ENCODE measurements at regions not wholly inside any gene's neighbourhood (a gene's known extent, or its start where the extent isn't known, plus 50 kb on each side); places are given as distances from the start of the nearest gene placed in this dataset.

- H3K27ac Mint-ChIP-seq: no peak overlapping the region
- TF ChIP-seq, protein P1, sequence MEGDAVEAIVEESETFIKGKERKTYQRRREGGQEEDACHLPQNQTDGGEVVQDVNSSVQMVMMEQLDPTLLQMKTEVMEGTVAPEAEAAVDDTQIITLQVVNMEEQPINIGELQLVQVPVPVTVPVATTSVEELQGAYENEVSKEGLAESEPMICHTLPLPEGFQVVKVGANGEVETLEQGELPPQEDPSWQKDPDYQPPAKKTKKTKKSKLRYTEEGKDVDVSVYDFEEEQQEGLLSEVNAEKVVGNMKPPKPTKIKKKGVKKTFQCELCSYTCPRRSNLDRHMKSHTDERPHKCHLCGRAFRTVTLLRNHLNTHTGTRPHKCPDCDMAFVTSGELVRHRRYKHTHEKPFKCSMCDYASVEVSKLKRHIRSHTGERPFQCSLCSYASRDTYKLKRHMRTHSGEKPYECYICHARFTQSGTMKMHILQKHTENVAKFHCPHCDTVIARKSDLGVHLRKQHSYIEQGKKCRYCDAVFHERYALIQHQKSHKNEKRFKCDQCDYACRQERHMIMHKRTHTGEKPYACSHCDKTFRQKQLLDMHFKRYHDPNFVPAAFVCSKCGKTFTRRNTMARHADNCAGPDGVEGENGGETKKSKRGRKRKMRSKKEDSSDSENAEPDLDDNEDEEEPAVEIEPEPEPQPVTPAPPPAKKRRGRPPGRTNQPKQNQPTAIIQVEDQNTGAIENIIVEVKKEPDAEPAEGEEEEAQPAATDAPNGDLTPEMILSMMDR (IDR thresholded peaks at IDR 0.05; ENCODE audit: unreplicated experiment): no peak
- no peak overlapping the region for H3K4me3 Mint-ChIP-seq (ENCODE audit: low read depth)
- peaks cover 14% of the 10 kb centered on the region for H3K27me3 Mint-ChIP-seq
- peaks cover 10% of the 10 kb centered on the region for H3K4me1 Mint-ChIP-seq (ENCODE audit: low read depth)
- H3K36me3 Mint-ChIP-seq (ENCODE audit: insufficient read depth): no peaks in the 10 kb centered on the region
- no peaks in the 10 kb centered on the region for H3K9me3 Mint-ChIP-seq (ENCODE audit: low read depth)
- DNase-seq (ENCODE audit: low spot score, unreplicated experiment): no peak
These were observed 51.9 kb upstream of the TSPAN11 start for GRCh38 chr12:30874455-30875321.

DNA sequence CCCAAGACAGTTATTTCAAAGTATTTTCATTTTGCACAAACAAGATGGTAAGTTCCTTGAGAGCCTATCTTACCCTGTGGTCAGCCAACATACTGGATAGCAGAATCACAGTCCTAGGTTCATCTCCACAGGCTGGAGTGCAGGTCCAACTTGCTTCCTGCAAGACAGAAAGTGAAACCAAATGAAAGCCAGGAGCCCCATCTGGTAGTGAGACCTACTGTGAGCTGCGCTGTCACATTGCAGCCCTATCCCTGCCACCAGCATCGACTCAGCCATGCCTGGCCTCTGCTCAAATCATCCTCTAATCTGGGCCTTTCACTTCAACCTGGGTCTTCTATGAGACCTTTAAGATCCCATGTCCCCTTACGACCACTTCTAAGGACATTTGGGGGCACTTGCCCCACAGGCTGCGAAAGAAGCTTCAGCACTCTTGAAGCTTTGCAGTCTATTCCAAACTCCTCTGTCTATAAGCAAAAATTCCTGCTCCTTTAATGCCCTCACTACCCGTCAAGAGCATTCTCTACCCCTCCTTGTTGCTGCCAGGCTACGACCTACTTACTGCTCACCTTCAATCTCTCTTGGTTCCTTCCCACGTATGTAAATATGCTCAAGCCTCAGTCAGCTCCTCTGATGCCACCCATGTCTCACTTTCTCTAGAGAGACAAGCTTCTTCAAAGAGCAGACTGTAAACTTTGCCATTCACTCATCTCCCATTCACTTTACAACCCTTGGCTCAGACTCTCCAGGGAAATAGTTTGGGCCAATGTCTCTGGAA, 55.9 kb upstream of the TSPAN11 start:
- Mint-ChIP-seq H3K27me3 (peaks cover 8% of the 10 kb centered on the region), H3K9me3 (ENCODE audit: low read depth) (peaks cover 13% of the 10 kb centered on the region), H3K4me1 (ENCODE audit: low read depth) (no peaks in the 10 kb centered on the region), H3K27ac (no peak overlapping the region), H3K36me3 (ENCODE audit: insufficient read depth) (no peaks in the 10 kb centered on the region), H3K4me3 (ENCODE audit: low read depth) (no peak overlapping the region)
- no peak for DNase-seq (ENCODE audit: low spot score, unreplicated experiment)
- TF ChIP-seq, protein P1 (IDR thresholded peaks at IDR 0.05; ENCODE audit: unreplicated experiment): no peak

- no peaks in the 10 kb centered on the region for H3K36me3 Mint-ChIP-seq (ENCODE audit: insufficient read depth)
- peaks cover 8% of the 10 kb centered on the region for H3K27me3 Mint-ChIP-seq
- H3K9me3 Mint-ChIP-seq (ENCODE audit: low read depth): peaks cover 16% of the 10 kb centered on the region
- TF ChIP-seq, protein P1 (IDR thresholded peaks at IDR 0.05; ENCODE audit: unreplicated experiment): no peak
- no peaks in the 10 kb centered on the region for H3K4me1 Mint-ChIP-seq (ENCODE audit: low read depth)
- no peak overlapping the region for H3K27ac Mint-ChIP-seq
- DNase-seq (ENCODE audit: low spot score, unreplicated experiment): no peak
- H3K4me3 Mint-ChIP-seq (ENCODE audit: low read depth): no peak overlapping the region
These were observed 59.1 kb upstream of the TSPAN11 start for GRCh38 chr12:30867415-30867814.

DNA sequence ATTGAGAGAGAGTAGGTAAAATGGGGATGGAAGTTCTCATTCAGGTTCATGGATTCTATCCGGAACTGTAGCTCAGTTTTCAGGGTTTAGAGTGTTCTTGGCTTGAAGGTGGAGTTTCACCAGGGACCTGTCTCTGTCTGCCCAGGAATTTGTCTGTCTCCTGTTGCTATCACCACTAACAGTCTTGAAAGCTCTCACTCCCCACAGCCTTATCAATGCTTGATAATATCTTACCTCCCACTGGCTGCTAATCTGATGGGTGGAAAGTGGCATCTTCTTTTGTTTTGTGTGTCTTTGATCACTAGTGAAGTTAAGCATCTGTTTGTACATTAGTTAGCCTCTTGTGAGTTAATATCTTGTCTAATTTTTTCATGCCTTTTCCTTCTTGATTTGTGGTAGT, 60.3 kb upstream of the TSPAN11 start:
- Mint-ChIP-seq H3K27ac (no peak overlapping the region), H3K4me3 (ENCODE audit: low read depth) (no peak overlapping the region), H3K36me3 (ENCODE audit: insufficient read depth) (no peaks in the 10 kb centered on the region), H3K4me1 (ENCODE audit: low read depth) (no peaks in the 10 kb centered on the region), H3K9me3 (ENCODE audit: low read depth) (peaks cover 16% of the 10 kb centered on the region), H3K27me3 (peaks cover 8% of the 10 kb centered on the region)
- TF ChIP-seq, protein P1 (IDR thresholded peaks at IDR 0.05; ENCODE audit: unreplicated experiment): no peak
- DNase-seq (ENCODE audit: low spot score, unreplicated experiment): no peak

- peaks cover 16% of the 10 kb centered on the region for H3K9me3 Mint-ChIP-seq (ENCODE audit: low read depth)
- DNase-seq (ENCODE audit: low spot score, unreplicated experiment): no peak
- peaks cover 2% of the 10 kb centered on the region for H3K27me3 Mint-ChIP-seq
These were observed 62.7 kb upstream of the TSPAN11 start for GRCh38 chr12:30863839-30864238.

More at GRCh38 chr12:30863839-30864238, 62.7 kb upstream of the TSPAN11 start:
- no peak overlapping the region for H3K4me3 Mint-ChIP-seq (ENCODE audit: low read depth)
- TF ChIP-seq, protein P1 (IDR thresholded peaks at IDR 0.05; ENCODE audit: unreplicated experiment): no peak
- H3K36me3 Mint-ChIP-seq (ENCODE audit: insufficient read depth): no peaks in the 10 kb centered on the region
- no peaks in the 10 kb centered on the region for H3K4me1 Mint-ChIP-seq (ENCODE audit: low read depth)
- H3K27ac Mint-ChIP-seq: no peak overlapping the region
